Gastroesophageal sphincter (tissue), 4 donors: ENCODE measurements at regions not wholly inside any gene's neighbourhood (a gene's known extent, or its start where the extent isn't known, plus 50 kb on each side); places are given as distances from the start of the nearest gene placed in this dataset.

ENCODE experiments used
- ATAC-seq: fragments of 150-250 bp; one replicate; pipeline ENCODE4 v1.9.1; 2016; ENCODE audit warnings: mild to moderate bottlenecking, moderate library complexity
- H3K27ac ChIP-seq, 4 donors: fragments of 200-600 bp; sonication (generic) in 3 of 4; 1 replicate in 3 of 4; 2 replicates in 1 of 4; pipeline ENCODE4 v1.5.1; 2016 to 2019
- H3K27me3 ChIP-seq: fragments of 200-600 bp; sonication (generic); one replicate; pipeline ENCODE4 v1.5.1; 2019
- H3K36me3 ChIP-seq, 2 donors: fragments of 200-600 bp; sonication (generic); one replicate each; pipeline ENCODE4 v1.5.1; 2019; ENCODE audit warnings: control low read depth in 1 of 2
- H3K4me1 ChIP-seq, 3 donors: fragments of 200-600 bp; sonication (generic); 1 replicate in 2 of 3; 2 replicates in 1 of 3; pipeline ENCODE4 v1.5.1; 2016 to 2019; ENCODE audit warnings: control low read depth in 2 of 3
- H3K4me3 ChIP-seq, 2 donors: fragments of 200-600 bp; sonication (generic); one replicate each; pipeline ENCODE4 v1.5.1; 2019; ENCODE audit warnings: mild to moderate bottlenecking in 1 of 2, moderate library complexity in 1 of 2
- H3K9me3 ChIP-seq, 3 donors: fragments of 200-600 bp; sonication (generic); one replicate each; pipeline ENCODE4 v1.5.1; 2017 to 2019; ENCODE audit warnings: control low read depth in 2 of 3
- EP300 ChIP-seq: sonication (generic); formaldehyde crosslinking; IDR thresholded peaks from one replicate; pipeline ENCODE4 v1.6.1; 2017; ENCODE audit warnings: antibody characterized with exemption, mild to moderate bottlenecking
- POLR2A ChIP-seq, 2 donors: fragments of 450-650 bp; IDR thresholded peaks; one replicate each; pipeline ENCODE4 v1.6.1; 2017; ENCODE audit warnings: antibody characterized with exemption in 2 of 2, mild to moderate bottlenecking in 2 of 2, moderate library complexity in 1 of 2
- POLR2AphosphoS5 ChIP-seq: sonication (generic); formaldehyde crosslinking; IDR thresholded peaks from one replicate; pipeline ENCODE4 v1.6.1; 2017; ENCODE audit warnings: antibody characterized with exemption
- WGBS, 2 donors: methylation state at CpG; one replicate each; pipeline ENCODE4 v1.1.5; 2018; ENCODE audit warnings: low coverage in 1 of 2; 5-methylcytosine and 5-hydroxymethylcytosine counted together
- TF ChIP-seq, protein P1 (sequence below), 4 experiments: fragments of 200-600 bp in 2 of 4; fragments of 450-650 bp in 2 of 4; sonication (generic) in 1 of 4; IDR thresholded peaks; one replicate each; pipeline ENCODE4 v1.5.1; 2017 to 2019; ENCODE audit warnings: antibody characterized with exemption in 4 of 4, mild to moderate bottlenecking in 2 of 4, moderate library complexity in 2 of 4

DNA sequence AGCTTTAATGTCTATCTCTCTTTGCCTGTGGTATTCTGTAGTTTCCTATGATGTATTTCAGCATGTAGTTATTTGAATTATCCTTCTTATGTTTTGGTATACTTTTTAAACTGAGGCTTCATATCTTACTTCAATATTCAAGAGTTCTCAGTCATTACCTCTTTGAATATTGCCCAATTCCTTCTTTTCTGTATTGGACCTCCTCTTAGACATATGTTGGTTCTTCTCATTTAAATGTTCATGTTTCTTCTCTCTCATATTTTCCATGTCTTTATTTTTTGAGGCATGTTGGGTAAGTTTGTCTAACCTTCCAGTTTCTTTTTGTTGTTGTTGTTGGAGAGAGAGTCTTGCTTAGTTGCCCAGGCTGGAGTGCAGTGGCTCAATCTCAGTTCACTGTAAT lies 140.6 kb downstream of the MRPS6 start:
- Histone ChIP-seq H3K4me3 (no peak overlapping the region), H3K27me3 (no peaks in the 10 kb centered on the region), H3K9me3 (peaks cover 0 to 5% (median 0%) of the 10 kb centered on the region in 3 donors), H3K27ac (no peak overlapping the region), H3K36me3 (no peaks in the 10 kb centered on the region), H3K4me1 (no peaks in the 10 kb centered on the region)
- TF ChIP-seq, protein P1, sequence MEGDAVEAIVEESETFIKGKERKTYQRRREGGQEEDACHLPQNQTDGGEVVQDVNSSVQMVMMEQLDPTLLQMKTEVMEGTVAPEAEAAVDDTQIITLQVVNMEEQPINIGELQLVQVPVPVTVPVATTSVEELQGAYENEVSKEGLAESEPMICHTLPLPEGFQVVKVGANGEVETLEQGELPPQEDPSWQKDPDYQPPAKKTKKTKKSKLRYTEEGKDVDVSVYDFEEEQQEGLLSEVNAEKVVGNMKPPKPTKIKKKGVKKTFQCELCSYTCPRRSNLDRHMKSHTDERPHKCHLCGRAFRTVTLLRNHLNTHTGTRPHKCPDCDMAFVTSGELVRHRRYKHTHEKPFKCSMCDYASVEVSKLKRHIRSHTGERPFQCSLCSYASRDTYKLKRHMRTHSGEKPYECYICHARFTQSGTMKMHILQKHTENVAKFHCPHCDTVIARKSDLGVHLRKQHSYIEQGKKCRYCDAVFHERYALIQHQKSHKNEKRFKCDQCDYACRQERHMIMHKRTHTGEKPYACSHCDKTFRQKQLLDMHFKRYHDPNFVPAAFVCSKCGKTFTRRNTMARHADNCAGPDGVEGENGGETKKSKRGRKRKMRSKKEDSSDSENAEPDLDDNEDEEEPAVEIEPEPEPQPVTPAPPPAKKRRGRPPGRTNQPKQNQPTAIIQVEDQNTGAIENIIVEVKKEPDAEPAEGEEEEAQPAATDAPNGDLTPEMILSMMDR (IDR thresholded peaks at IDR 0.05): no peak
- no peak for TF ChIP-seq POLR2AphosphoS5
- TF ChIP-seq EP300: no peak
- no peak for TF ChIP-seq POLR2A (IDR thresholded peaks at IDR 0.05)
- no peak for ATAC-seq

DNA sequence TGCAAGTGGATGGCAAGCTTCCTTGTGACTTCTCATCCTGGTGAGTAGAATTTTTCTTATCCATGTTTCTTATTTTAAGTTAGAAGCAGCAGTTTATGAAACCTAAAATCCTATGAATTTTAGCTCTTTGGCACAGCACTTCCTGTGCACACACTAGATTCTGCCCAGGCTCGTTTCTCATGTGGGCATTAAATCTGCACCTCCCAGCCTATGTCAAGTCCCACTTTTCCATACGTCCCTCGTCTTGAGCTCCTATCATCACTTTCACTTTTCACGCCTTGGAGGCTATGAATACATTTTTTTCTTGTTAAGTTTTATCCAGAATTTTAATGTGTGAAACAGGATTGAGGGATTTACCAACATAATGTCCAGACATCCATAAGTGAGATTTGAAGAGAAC lies 142.1 kb downstream of the MRPS6 start:
- Histone ChIP-seq H3K27ac (no peak overlapping the region), H3K4me3 (no peak overlapping the region), H3K36me3 (no peaks in the 10 kb centered on the region), H3K27me3 (no peaks in the 10 kb centered on the region), H3K4me1 (no peaks in the 10 kb centered on the region), H3K9me3 (peaks cover 0 to 5% (median 0%) of the 10 kb centered on the region in 3 donors)
- TF ChIP-seq, protein P1 (IDR thresholded peaks at IDR 0.05): no peak
- TF ChIP-seq POLR2AphosphoS5: no peak
- TF ChIP-seq POLR2A (IDR thresholded peaks at IDR 0.05): no peak
- TF ChIP-seq EP300: no peak
- no peak for ATAC-seq
- 69 to 83% methylated on average over 2 to 4 of the region's 4 CpGs for WGBS, 2 donors

- Histone ChIP-seq H3K27me3 (no peaks in the 10 kb centered on the region), H3K9me3 (peaks cover 0 to 5% (median 0%) of the 10 kb centered on the region in 3 donors), H3K4me3 (no peak overlapping the region), H3K27ac (no peak overlapping the region), H3K4me1 (peaks cover 0 to 2% (median 0%) of the 10 kb centered on the region in 3 donors), H3K36me3 (no peaks in the 10 kb centered on the region)
- 59 to 61% methylated on average over 8 to 9 of the region's 9 CpGs for WGBS, 2 donors
- TF ChIP-seq EP300: no peak
- no peak for TF ChIP-seq POLR2AphosphoS5
- TF ChIP-seq, protein P1 (IDR thresholded peaks at IDR 0.05): no peak
- TF ChIP-seq POLR2A (IDR thresholded peaks at IDR 0.05): no peak
- ATAC-seq: no peak
Observed at GRCh38 chr21:34215911-34216717, 142.7 kb downstream of the MRPS6 start.

GRCh38 chr21:34216718-34217032 lies 143.3 kb downstream of the MRPS6 start:
- TF ChIP-seq EP300: no peak
- TF ChIP-seq POLR2AphosphoS5: no peak
- no peak for TF ChIP-seq POLR2A (IDR thresholded peaks at IDR 0.05)
- TF ChIP-seq, protein P1 (IDR thresholded peaks at IDR 0.05): no peak
- H3K27ac ChIP-seq: no peak overlapping the region
- H3K4me3 ChIP-seq: no peak overlapping the region
- no peaks in the 10 kb centered on the region for H3K36me3 ChIP-seq
- H3K9me3 ChIP-seq: peaks cover 0 to 5% (median 0%) of the 10 kb centered on the region in 3 donors
- 75 to 80% methylated on average over 1 of the region's 2 CpGs for WGBS, 2 donors
- no peak for ATAC-seq
- H3K27me3 ChIP-seq: no peaks in the 10 kb centered on the region
- peaks cover 0 to 8% (median 0%) of the 10 kb centered on the region in 3 donors for H3K4me1 ChIP-seq

DNA sequence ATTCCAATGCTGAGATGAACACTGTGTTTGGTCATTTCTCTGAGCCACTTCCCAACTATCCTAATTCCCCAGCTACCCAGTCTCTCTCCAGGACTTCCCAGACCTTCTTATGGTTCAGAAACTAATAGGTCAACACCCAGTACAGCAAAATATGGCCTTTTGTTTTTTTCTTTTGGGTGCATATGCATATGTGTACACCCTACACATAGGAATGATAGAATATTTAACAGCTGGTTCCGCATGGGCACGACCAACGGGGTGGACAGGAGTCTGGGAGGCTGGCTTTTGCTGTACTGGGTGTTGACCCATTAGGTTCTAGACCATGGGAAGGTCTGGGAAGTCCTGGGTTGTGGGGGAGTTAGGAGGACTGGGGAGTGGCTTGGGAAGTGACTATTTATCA lies 143.9 kb downstream of the MRPS6 start:
- H3K9me3 ChIP-seq: peaks cover 0 to 5% (median 0%) of the 10 kb centered on the region in 3 donors
- no peak overlapping the region for H3K27ac ChIP-seq
- ATAC-seq: no peak
- H3K4me1 ChIP-seq: peaks cover 0 to 11% (median 0%) of the 10 kb centered on the region in 3 donors
- H3K36me3 ChIP-seq: no peaks in the 10 kb centered on the region
- TF ChIP-seq, protein P1 (IDR thresholded peaks at IDR 0.05): no peak
- no peak for TF ChIP-seq POLR2A (IDR thresholded peaks at IDR 0.05)
- no peak for TF ChIP-seq EP300
- TF ChIP-seq POLR2AphosphoS5: no peak
- WGBS, 2 donors: 100% methylated on average over 1 to 2 of the region's 3 CpGs
- no peak overlapping the region for H3K4me3 ChIP-seq
- H3K27me3 ChIP-seq: no peaks in the 10 kb centered on the region
